HG02588 (cell line): ENCODE measurements at regions not wholly inside any gene's neighbourhood (a gene's known extent, or its start where the extent isn't known, plus 50 kb on each side); places are given as distances from the start of the nearest gene placed in this dataset.
"Not testable (repeated sequence)": the region's sequence is repeated elsewhere in the genome, so short reads cannot be mapped to it uniquely, and the experiment has no call there.

ENCODE experiments used
- ATAC-seq: cut with Tn5 transposase; IDR thresholded peaks from one replicate; pipeline ENCODE4 v1.9.1; 2021; ENCODE audit warnings: mild to moderate bottlenecking, moderate library complexity; ENCODE audit not compliant: unreplicated experiment

DNA sequence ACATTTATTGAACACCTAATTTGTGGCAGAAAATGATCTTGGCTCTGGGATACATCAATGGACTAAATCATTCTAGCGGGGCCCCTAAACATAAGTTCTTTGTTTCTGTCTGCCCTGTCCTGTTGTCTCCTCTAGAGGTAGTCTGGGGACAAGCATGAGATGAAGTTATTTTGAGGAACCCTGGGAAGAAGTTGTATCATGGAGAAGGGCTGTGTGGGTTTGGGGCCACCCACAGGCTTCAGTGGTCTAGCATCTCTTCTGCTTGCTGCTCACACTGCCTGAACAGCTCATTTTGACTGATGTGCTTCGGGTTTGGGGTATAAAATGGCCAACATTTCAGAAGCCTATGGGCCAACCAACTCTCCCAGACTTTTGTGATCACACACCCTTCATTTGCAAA lies 50.3 kb upstream of the OSBPL11 start:
- ATAC-seq = no peak

DNA sequence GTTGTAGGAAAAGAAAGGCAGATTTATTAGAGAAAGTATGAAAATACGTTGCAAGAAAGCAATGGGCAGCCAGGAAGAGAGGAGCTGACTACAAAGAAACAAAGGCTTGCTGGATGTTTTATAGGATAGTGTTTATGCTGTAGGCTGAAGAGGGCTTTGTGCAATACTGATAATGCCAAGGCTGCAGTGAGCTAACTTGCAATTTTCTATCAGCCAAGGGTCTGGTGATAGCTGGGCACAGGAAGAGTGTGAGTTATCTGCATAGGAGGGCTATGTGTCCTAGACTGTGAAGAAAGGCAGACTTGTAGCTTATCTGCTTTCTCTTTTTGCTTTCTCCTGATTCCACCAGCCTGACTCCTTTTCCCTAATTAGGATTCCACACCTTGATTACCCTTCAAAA lies 51.3 kb upstream of the OSBPL11 start:
- ATAC-seq = no peak

- no peak for ATAC-seq
Observed at GRCh38 chr3:125647318-125648014, 52.2 kb upstream of the OSBPL11 start.

GRCh38 chr3:125651244-125651643 lies 55.9 kb upstream of the OSBPL11 start:
- no peak for ATAC-seq

DNA sequence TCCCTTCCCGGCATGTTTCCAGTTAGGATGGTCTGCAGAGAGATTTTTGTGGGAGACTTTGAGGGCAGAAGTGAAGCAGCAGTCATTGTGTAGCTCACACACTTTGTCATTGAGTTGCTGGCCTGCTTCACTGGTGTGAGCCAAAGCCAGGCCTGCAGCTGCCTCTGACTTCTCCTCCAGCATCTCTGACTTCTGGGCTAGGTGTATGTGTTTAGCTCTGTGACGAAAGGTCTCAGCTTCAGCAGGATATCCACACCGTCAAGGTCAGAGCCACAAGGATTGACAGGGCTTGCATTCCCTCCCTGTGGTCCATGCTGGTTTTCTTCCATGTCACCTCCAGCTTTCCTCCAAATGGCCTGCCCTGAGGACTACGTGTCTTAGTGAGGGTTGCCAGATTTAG lies 57.1 kb upstream of the OSBPL11 start:
- ATAC-seq = no peak

GRCh38 chr3:125654526-125654925 lies 59.2 kb upstream of the OSBPL11 start:
- ATAC-seq = no peak

GRCh38 chr3:125662675-125663074 lies 67.4 kb upstream of the OSBPL11 start:
- ATAC-seq = no peak

- no peak for ATAC-seq
Observed at GRCh38 chr3:125670352-125670751, 75.1 kb upstream of the OSBPL11 start.

- no peak for ATAC-seq
Observed at GRCh38 chr3:125670945-125671344, 75.6 kb upstream of the OSBPL11 start.

DNA sequence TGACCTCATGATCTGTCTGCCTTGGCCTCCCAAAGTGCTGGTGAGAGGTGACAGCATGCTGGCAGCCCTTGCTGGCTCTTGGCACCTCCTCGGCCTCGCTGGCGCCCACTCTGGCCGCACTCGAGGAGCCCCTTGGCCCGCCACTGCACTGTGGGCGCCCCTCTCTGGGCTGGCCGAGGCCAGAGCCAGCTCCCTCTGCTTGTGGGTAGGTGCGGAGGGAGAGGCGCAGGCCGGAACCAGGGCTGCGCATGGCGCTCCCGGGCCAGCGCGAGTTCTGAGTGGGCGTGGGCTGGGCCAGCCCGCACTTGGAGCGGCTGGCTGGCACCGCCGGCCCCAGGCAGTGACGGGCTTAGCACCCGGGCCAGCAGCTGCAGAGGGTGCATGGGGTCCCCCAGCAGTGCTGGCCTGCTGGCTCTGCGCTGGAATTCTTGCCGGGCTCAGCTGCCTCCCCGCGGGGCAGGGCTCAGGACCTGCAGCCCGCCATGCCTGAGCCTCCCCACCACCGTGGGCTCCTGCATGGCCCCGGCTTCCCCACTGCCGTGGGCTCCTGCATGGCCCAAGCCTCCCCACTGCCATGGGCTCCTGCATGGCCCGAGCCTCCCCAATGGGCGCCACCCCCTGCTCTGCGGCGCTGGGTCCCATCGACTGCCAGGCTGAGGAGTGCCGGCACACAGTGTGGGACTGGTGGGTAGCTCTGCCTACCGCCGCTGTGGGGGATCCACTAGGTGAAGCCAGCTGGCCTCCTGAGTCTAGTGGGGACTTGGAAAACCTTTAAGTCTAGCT lies 76.4 kb upstream of the OSBPL11 start:
- ATAC-seq = no peak

- no peak for ATAC-seq
Observed at GRCh38 chr3:125675791-125676190, 80.5 kb upstream of the OSBPL11 start.

DNA sequence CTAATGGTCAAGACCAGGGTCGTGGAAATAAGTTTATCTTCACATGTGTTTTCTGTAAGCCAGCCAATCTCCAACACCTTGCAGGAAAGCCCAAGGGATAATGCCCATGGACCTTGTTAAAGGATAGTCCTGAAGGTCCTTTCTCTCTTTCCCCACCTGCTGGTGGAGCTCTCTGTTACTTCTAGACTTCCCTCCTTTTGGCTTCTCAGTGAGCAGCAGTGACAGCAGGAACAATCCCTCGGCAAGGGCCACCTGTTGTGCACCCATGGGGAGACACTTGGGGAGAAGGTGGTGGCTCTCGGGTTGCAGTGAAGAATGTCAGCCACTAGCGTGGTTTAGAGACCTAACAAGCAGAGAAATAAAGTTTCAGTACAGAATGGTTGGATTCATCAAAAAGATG lies 84.0 kb upstream of the OSBPL11 start:
- ATAC-seq = no peak

GRCh38 chr3:125681146-125681545 lies 85.8 kb upstream of the OSBPL11 start:
- no peak for ATAC-seq

DNA sequence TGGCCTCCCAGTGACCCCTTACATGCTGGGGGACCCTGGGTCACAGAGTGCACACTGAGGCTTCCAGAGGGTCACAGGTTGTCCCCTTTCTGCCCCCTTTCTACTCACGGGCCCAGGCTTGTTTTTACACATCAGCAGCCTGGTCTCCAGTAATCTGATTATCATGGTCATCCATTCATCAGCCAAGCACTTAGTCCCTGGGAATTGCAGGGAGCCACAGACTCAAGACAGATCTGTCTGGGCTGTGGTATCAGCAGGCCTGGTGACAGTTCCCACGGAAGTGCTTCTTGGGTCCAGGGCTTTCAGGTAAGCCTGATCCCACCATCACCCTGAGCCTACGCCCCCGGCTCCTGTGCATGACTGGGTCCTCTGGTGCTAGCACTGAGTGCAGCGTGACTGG lies 86.6 kb upstream of the OSBPL11 start:
- ATAC-seq = not testable (repeated sequence)

GRCh38 chr3:125682610-125683009 lies 87.3 kb upstream of the OSBPL11 start:
- ATAC-seq = not testable (repeated sequence)

DNA sequence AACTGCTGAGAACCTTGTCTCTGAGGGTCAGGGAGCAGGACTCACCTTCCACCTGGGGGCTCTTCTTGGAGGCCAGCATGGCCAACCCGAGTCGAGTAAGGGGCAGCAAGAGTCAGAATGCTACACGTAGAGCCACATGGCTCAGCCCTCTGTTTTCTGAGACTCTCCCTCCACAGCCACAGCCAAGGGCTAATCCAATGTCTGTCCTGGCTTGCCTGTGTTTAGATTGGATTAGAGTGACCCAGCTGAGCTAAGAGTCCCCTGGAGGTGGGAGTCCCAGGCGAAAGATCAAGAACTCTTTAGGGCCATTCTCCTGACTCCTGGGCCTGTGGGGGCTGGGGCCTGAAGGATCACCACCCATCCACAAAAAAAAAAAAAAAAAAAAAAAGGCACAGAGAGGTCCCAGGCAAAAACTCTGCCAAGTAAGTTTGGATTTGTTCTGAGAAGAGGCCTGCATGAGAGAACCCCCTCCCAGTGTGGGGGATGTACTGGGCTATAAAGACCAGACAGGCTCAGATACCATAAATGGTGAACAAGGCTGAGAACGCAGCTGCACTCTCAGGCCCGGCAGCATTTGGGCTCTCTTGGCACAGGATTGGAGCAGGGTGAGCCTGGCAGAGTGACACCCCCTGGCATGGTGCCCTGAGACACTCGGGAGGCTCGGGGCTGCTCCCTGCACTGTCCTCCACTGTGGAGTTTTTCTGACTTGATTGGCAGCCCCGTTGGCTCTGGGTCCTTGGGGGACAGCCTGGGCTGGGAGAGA lies 88.0 kb upstream of the OSBPL11 start:
- ATAC-seq = no peak

DNA sequence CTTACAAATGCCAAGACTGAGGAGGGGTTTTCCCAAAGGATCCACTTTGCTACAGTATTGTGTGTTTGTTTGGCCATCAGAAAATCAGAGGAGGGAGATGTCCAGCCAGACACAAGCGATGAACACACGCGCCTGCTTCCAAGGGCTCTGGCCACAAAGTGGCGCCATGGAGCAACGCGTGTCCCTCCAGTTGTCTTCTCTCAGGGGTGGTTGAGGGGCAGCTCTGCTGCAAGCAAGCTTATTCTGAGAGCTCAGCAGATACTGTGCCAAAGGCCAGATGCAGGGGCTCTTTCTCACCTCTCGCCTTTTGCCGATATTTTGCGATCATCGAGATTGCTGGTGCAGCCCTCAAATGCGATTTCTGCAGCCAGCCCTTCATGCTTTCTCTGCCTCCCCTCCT lies 88.9 kb upstream of the OSBPL11 start:
- ATAC-seq = no peak

DNA sequence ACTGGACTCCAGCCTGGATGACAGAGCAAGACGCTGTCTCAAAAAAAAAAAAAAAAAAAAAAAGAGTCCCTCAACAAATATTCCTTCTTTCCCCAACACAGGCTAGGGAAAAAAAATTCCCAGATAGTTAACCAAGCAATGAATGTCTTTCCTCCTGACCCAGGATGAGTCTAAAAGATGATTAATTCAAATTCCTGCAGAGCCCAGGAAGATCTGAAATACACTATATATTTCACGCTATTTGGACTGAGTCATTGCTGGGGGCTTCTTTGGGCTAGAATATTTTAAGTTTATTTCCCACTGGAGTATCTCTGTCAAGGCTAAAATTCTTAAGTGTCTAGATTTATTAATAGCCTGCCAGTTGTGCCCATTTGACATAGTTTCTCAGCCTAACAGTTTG lies 90.4 kb upstream of the OSBPL11 start:
- ATAC-seq = not testable (repeated sequence)

DNA sequence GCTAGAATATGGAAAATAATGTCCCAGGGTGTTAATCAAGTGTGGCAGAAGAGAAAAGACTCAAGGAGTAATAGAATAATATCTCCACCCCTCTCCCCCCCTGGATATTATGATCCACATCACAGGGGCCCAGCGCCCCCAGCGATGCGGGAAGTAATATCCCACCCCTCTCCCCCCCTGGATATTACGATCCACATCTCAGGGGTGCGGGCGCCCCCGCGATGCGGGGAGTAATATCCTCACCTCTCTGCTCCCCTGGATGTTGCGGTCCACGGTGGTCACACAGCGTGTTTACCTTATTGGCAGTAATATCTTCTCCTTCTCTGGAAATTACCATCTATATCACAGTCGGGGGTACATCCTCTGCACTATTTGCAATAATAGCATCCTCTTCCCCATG lies 97.1 kb upstream of the OSBPL11 start:
- no peak for ATAC-seq

GRCh38 chr3:125693887-125694286 lies 98.6 kb upstream of the OSBPL11 start:
- no peak for ATAC-seq

- no peak for ATAC-seq
Observed at GRCh38 chr3:125694761-125695294, 99.5 kb upstream of the OSBPL11 start.
